Osteoblast (primary cell): ENCODE measurements at regions not wholly inside any gene's neighbourhood (a gene's known extent, or its start where the extent isn't known, plus 50 kb on each side); places are given as distances from the start of the nearest gene placed in this dataset.

Source experiments
- DNase-seq: peaks from one replicate; pipeline ENCODE4 v3.0.0; 2011; ENCODE audit warnings: low spot score, mixed read lengths; ENCODE audit not compliant: insufficient read length; ENCODE audit errors: missing footprints
- H2AFZ ChIP-seq: 2 replicates; pipeline ENCODE4 v1.6.0; 2011; ENCODE audit warnings: mild to moderate bottlenecking, low read length
- H3K27ac ChIP-seq: 2 replicates; pipeline ENCODE4 v1.5.1; 2011; ENCODE audit warnings: mild to moderate bottlenecking, low read depth, low read length, moderate library complexity
- H3K27me3 ChIP-seq: 2 replicates; pipeline ENCODE4 v1.6.0; 2012; ENCODE audit warnings: mild to moderate bottlenecking, control low read depth, inconsistent platforms, low read length, moderate library complexity; ENCODE audit not compliant: insufficient read depth
- H3K36me3 ChIP-seq: 2 replicates; pipeline ENCODE4 v1.5.1; 2011; ENCODE audit warnings: mild to moderate bottlenecking, low read length, control low read depth, moderate library complexity; ENCODE audit not compliant: insufficient read depth
- H3K4me1 ChIP-seq: 2 replicates; pipeline ENCODE4 v1.5.1; 2011; ENCODE audit warnings: mild to moderate bottlenecking, low read length, control low read depth, moderate library complexity; ENCODE audit not compliant: insufficient read depth
- H3K4me2 ChIP-seq: 2 replicates; pipeline ENCODE4 v1.6.0; 2011; ENCODE audit warnings: mild to moderate bottlenecking, low read length; ENCODE audit not compliant: insufficient read depth
- H3K4me3 ChIP-seq: fragments of 200-600 bp; sonication (generic); 3 replicates; pipeline ENCODE4 v1.5.1; 2012; ENCODE audit warnings: mild to moderate bottlenecking, low read length, inconsistent platforms; ENCODE audit not compliant: insufficient read depth
- H3K79me2 ChIP-seq: 2 replicates; pipeline ENCODE4 v1.6.0; 2012; ENCODE audit warnings: mild to moderate bottlenecking, low read length, control low read depth, inconsistent platforms; ENCODE audit not compliant: insufficient read depth
- H3K9me3 ChIP-seq: 2 replicates; pipeline ENCODE4 v1.5.1; 2011; ENCODE audit warnings: low read depth, low read length, control low read depth
- H4K20me1 ChIP-seq: 2 replicates; pipeline ENCODE4 v1.6.0; 2012; ENCODE audit warnings: mild to moderate bottlenecking, low read length, control low read depth; ENCODE audit not compliant: insufficient read depth
- CTCF ChIP-seq: IDR thresholded peaks from 2 replicates; pipeline ENCODE4 v1.5.1; 2011; ENCODE audit warnings: mild to moderate bottlenecking, low read depth, low read length, moderate library complexity; ENCODE audit errors: extremely low read depth

GRCh38 chr16:6804461-6804860, 528.2 kb upstream of the RBFOX1 start:
- TF ChIP-seq CTCF: no peak
- no peak overlapping the region for H3K4me3 ChIP-seq
- no peak overlapping the region for H3K4me2 ChIP-seq
- H3K27ac ChIP-seq: no peak overlapping the region
- no peaks in the 10 kb centered on the region for H3K27me3 ChIP-seq
- no peaks in the 10 kb centered on the region for H3K4me1 ChIP-seq
- DNase-seq: no peak
- no peaks in the 10 kb centered on the region for H3K79me2 ChIP-seq
- no peak overlapping the region for H2AFZ ChIP-seq
- no peaks in the 10 kb centered on the region for H4K20me1 ChIP-seq
- no peaks in the 10 kb centered on the region for H3K36me3 ChIP-seq
- H3K9me3 ChIP-seq: no peaks in the 10 kb centered on the region

- no peak overlapping the region for H3K4me2 ChIP-seq
- no peaks in the 10 kb centered on the region for H3K4me1 ChIP-seq
- TF ChIP-seq CTCF: no peak
- no peaks in the 10 kb centered on the region for H4K20me1 ChIP-seq
- no peaks in the 10 kb centered on the region for H3K9me3 ChIP-seq
- no peak overlapping the region for H3K27ac ChIP-seq
- no peak for DNase-seq
- H3K4me3 ChIP-seq: no peak overlapping the region
- no peaks in the 10 kb centered on the region for H3K27me3 ChIP-seq
- no peaks in the 10 kb centered on the region for H3K36me3 ChIP-seq
- no peaks in the 10 kb centered on the region for H3K79me2 ChIP-seq
- H2AFZ ChIP-seq: no peak overlapping the region
These were observed 529.5 kb upstream of the RBFOX1 start for GRCh38 chr16:6803176-6803575.

- Histone ChIP-seq H3K9me3 (peaks cover 1% of the 10 kb centered on the region), H3K36me3 (no peaks in the 10 kb centered on the region), H3K27me3 (no peaks in the 10 kb centered on the region), H3K4me2 (no peak overlapping the region), H3K4me3 (no peak overlapping the region), H3K4me1 (no peaks in the 10 kb centered on the region), H3K79me2 (no peaks in the 10 kb centered on the region), H3K27ac (no peak overlapping the region), H2AFZ (no peak overlapping the region), H4K20me1 (no peaks in the 10 kb centered on the region)
- TF ChIP-seq CTCF: no peak
- DNase-seq: no peak
These were observed 535.4 kb upstream of the RBFOX1 start for GRCh38 chr16:6797223-6797622.

- Histone ChIP-seq H3K4me3 (no peak overlapping the region), H2AFZ (no peak overlapping the region), H3K4me2 (no peak overlapping the region), H3K9me3 (no peaks in the 10 kb centered on the region), H4K20me1 (no peaks in the 10 kb centered on the region), H3K27me3 (no peaks in the 10 kb centered on the region), H3K36me3 (no peaks in the 10 kb centered on the region), H3K4me1 (no peaks in the 10 kb centered on the region), H3K79me2 (no peaks in the 10 kb centered on the region), H3K27ac (no peak overlapping the region)
- TF ChIP-seq CTCF: no peak
- no peak for DNase-seq
These were observed 555.0 kb upstream of the RBFOX1 start for GRCh38 chr16:6777624-6778023.
